Keratinocyte (primary cell): ENCODE measurements at regions not wholly inside any gene's neighbourhood (a gene's known extent, or its start where the extent isn't known, plus 50 kb on each side); places are given as distances from the start of the nearest gene placed in this dataset.

Source experiments
- CTCF ChIP-seq, 3 experiments: IDR thresholded peaks in 1 of 3; conservative IDR thresholded peaks in 1 of 3; optimal IDR thresholded peaks in 1 of 3; 2 replicates in 2 of 3; 3 replicates in 1 of 3; pipeline versions ENCODE3 to v1.5.1; 2011; ENCODE audit warnings: low read length in 3 of 3, mild to moderate bottlenecking in 3 of 3, moderate library complexity in 2 of 3, control low read depth in 1 of 3, inconsistent platforms in 1 of 3; ENCODE audit not compliant: insufficient read depth in 2 of 3; ENCODE audit errors: extremely low read depth in 1 of 3
- EZH2 ChIP-seq: IDR thresholded peaks from one replicate; pipeline ENCODE4 v1.6.1; 2012; ENCODE audit warnings: inconsistent platforms, mild to moderate bottlenecking, low read length, moderate library complexity

DNA sequence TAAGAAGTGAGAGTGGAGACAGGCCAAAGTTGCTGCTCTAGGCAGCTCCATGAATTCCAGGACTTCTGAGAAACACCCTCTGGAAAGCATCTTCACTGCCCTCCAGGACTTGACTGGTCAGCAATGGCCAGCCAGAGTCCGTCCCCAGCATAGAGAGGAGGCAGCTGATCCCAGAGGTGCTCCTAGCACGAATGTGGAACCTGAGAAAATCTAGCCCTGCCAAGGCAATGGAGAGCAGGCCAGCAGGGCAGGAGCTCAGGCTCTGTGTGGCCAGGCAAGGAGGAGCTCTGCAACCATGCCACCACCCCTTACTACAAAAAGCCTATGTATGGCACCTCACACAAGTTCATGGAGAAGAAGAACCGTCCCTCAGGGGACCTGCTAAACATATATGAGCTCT lies 56.1 kb upstream of the SPTLC1 start:
- TF ChIP-seq CTCF (optimal IDR thresholded peaks at IDR 0.05 in 1 of 3, IDR thresholded peaks at IDR 0.05 in 1 of 3, conservative IDR thresholded peaks at IDR 0.05 in 1 of 3; ENCODE audit: extremely low read depth in 1 of 3, insufficient read depth in 2 of 3, low read length in 3 of 3): no peak
- no peak for TF ChIP-seq EZH2
